ENCODE measurements at regions not wholly inside any gene's neighbourhood (a gene's known extent, or its start where the extent isn't known, plus 50 kb on each side); places are given as distances from the start of the nearest gene placed in this dataset.
"Not testable (repeated sequence)": the region's sequence is repeated elsewhere in the genome, so short reads cannot be mapped to it uniquely, and the experiment has no call there.

GRCh38 chrX:121169099-121170035 lies 122.0 kb downstream of the GLUD2 start:
- no peak for DNase-seq (ENCODE audit: low read depth)

- DNase-seq (ENCODE audit: low read depth), result no peak
Measured at GRCh38 chrX:121172703-121173102, 125.3 kb downstream of the GLUD2 start.

GRCh38 chrX:121179972-121180371 lies 132.6 kb downstream of the GLUD2 start:
- DNase-seq (ENCODE audit: low read depth), result no peak

- DNase-seq (ENCODE audit: low read depth), result no peak
Measured at GRCh38 chrX:121191779-121192178, 144.4 kb downstream of the GLUD2 start.

- no peak for DNase-seq (ENCODE audit: low read depth)
Measured at GRCh38 chrX:121195719-121196118, 148.3 kb downstream of the GLUD2 start.

- DNase-seq (ENCODE audit: low read depth), result not testable (repeated sequence)
Measured at GRCh38 chrX:121196872-121197444, 149.5 kb downstream of the GLUD2 start.

- peak; percentile 15 for DNase-seq (ENCODE audit: low read depth)
Measured at GRCh38 chrX:121208563-121208962, 161.2 kb downstream of the GLUD2 start.

- no peak for DNase-seq (ENCODE audit: low read depth)
Measured at GRCh38 chrX:121216641-121217374, 169.4 kb downstream of the GLUD2 start.

- no peak for DNase-seq (ENCODE audit: low read depth)
Measured at GRCh38 chrX:121221322-121221977, 174.0 kb downstream of the GLUD2 start.

- DNase-seq (ENCODE audit: low read depth), result no peak
Measured at GRCh38 chrX:121227888-121228287, 180.5 kb downstream of the GLUD2 start.

GRCh38 chrX:121231566-121232358 lies 184.4 kb downstream of the GLUD2 start:
- no peak for DNase-seq (ENCODE audit: low read depth)

- no peak for DNase-seq (ENCODE audit: low read depth)
Measured at GRCh38 chrX:121236040-121236439, 188.6 kb downstream of the GLUD2 start.

- DNase-seq (ENCODE audit: low read depth), result no peak
Measured at GRCh38 chrX:121238093-121238492, 190.7 kb downstream of the GLUD2 start.

- DNase-seq (ENCODE audit: low read depth), result no peak
Measured at GRCh38 chrX:121244511-121244910, 197.1 kb downstream of the GLUD2 start.

- DNase-seq (ENCODE audit: low read depth), result no peak
Measured at GRCh38 chrX:121245763-121246162, 198.4 kb downstream of the GLUD2 start.

GRCh38 chrX:121254336-121254735 lies 206.9 kb downstream of the GLUD2 start:
- peak; percentile 11 for DNase-seq (ENCODE audit: low read depth)

GRCh38 chrX:121256647-121257046 lies 209.2 kb downstream of the GLUD2 start:
- peak; percentile 28 for DNase-seq (ENCODE audit: low read depth)

- DNase-seq (ENCODE audit: low read depth), result no peak
Measured at GRCh38 chrX:121258545-121258944, 211.1 kb downstream of the GLUD2 start.

GRCh38 chrX:121259170-121259569 lies 211.8 kb downstream of the GLUD2 start:
- no peak for DNase-seq (ENCODE audit: low read depth)

GRCh38 chrX:121260596-121261240 lies 213.3 kb downstream of the GLUD2 start:
- DNase-seq (ENCODE audit: low read depth), result no peak

- DNase-seq (ENCODE audit: low read depth), result no peak
Measured at GRCh38 chrX:121283921-121284320, 236.5 kb downstream of the GLUD2 start.
